HCT116 (cell line): ENCODE measurements at regions not wholly inside any gene's neighbourhood (a gene's known extent, or its start where the extent isn't known, plus 50 kb on each side); places are given as distances from the start of the nearest gene placed in this dataset.

ENCODE experiments used
- ATAC-seq: fragments of 200-7000 bp; cut with Tn5 transposase; 2 replicates; pipeline ENCODE4 v1.9.1; 2020; ENCODE audit warnings: mild to moderate bottlenecking, moderate library complexity
- BruUV-seq: library from RNA; stranded (reverse); fragments of 400-500 nt; replicated peaks from 2 replicates; lab custom pipeline; 2021; lab: Mats Ljungman, UMichigan
- CTCF ChIA-PET: fragments of 300-600 bp; sonication (Branson Sonifier 250); formaldehyde crosslinking; loops from one replicate; lab custom pipeline; 2021; ENCODE audit warnings: antibody characterized with exemption; lab: Charles Lee
- POLR2A ChIA-PET: fragments of 300-600, 350-600 bp; sonication (Branson Sonifier 250); formaldehyde crosslinking; loops from one replicate; lab custom pipeline; 2021; ENCODE audit warnings: antibody characterized with exemption; lab: Charles Lee
- RAD21 ChIA-PET, 2 experiments: fragments of 300-600 bp; sonication (Branson Sonifier 250); formaldehyde crosslinking; loops; one replicate each; lab custom pipeline; 2023; ENCODE audit warnings: low total read pairs in 2 of 2; ENCODE audit not compliant: uncharacterized antibody in 2 of 2, unreplicated experiment in 2 of 2, low non-redundant PET in 1 of 2; lab: Charles Lee
- DNase-seq: peaks from one replicate; pipeline ENCODE4 v3.0.0-alpha.2; 2010; ENCODE audit warnings: low read depth, low spot score
- H2AFZ ChIP-seq: fragments of 200-600 bp; shearing (Covaris generic), sonication (generic); 2 replicates; pipeline ENCODE4 v1.6.1; 2017; ENCODE audit warnings: low read depth, mixed run types, mixed read lengths, antibody characterized with exemption, low read length; ENCODE audit not compliant: poor library complexity, severe bottlenecking
- H3K27ac ChIP-seq: 2 replicates; pipeline ENCODE4 v1.5.1; 2012; ENCODE audit warnings: low read depth, low read length
- H3K27me3 ChIP-seq: fragments of 200-600 bp; sonication (generic); 2 replicates; pipeline ENCODE4 v1.6.1; 2016; ENCODE audit warnings: mixed run types, low read length, mixed read lengths; ENCODE audit not compliant: insufficient read depth
- H3K36me3 ChIP-seq, 2 experiments: fragments of 200-500 bp in 1 of 2; fragments of 200-600 bp in 1 of 2; sonication (Bioruptor generic) in 1 of 2; sonication (generic) in 1 of 2; 2 replicates each; pipeline versions ENCODE4 v1.5.1 to v1.6.1; 2014 to 2016; ENCODE audit warnings: low read length in 2 of 2, inconsistent platforms in 1 of 2, mixed read lengths in 1 of 2, mixed run types in 1 of 2; ENCODE audit not compliant: insufficient read depth in 2 of 2, control insufficient read depth in 1 of 2
- H3K4me1 ChIP-seq, 2 experiments: fragments of 200-600 bp in 1 of 2; sonication (generic) in 1 of 2; 2 replicates each; pipeline versions ENCODE4 v1.5.1 to v1.6.1; 2012 to 2017; ENCODE audit warnings: low read length in 2 of 2, inconsistent platforms in 1 of 2, mild to moderate bottlenecking in 1 of 2, mixed read lengths in 1 of 2, mixed run types in 1 of 2, moderate library complexity in 1 of 2; ENCODE audit not compliant: insufficient read depth in 2 of 2, control insufficient read depth in 1 of 2
- H3K4me2 ChIP-seq: fragments of 200-600 bp; sonication (generic); 2 replicates; pipeline ENCODE4 v1.6.1; 2017; ENCODE audit warnings: mixed run types, low read length, mixed read lengths
- H3K4me3 ChIP-seq, 2 experiments: fragments of 200-600 bp in 1 of 2; sonication (generic) in 1 of 2; replicated peaks in 1 of 2; 2 replicates each; pipeline ENCODE4 v1.5.1; 2011 to 2016; ENCODE audit warnings: low read length in 2 of 2, control low read depth in 1 of 2, low read depth in 1 of 2, mild to moderate bottlenecking in 1 of 2, mixed read lengths in 1 of 2, mixed run types in 1 of 2
- H3K79me2 ChIP-seq: fragments of 200-600 bp; sonication (generic); 2 replicates; pipeline ENCODE4 v1.6.1; 2017; ENCODE audit warnings: mild to moderate bottlenecking, mixed run types, low read length, moderate library complexity, mixed read lengths; ENCODE audit not compliant: insufficient read depth
- H3K9ac ChIP-seq: fragments of 200-600 bp; sonication (generic); 2 replicates; pipeline ENCODE4 v1.6.1; 2016; ENCODE audit warnings: low read length, mixed read lengths
- H3K9me2 ChIP-seq: fragments of 200-600 bp; sonication (generic), shearing (Covaris generic); 2 replicates; pipeline ENCODE4 v1.6.1; 2017; ENCODE audit warnings: mixed run types, mild to moderate bottlenecking, moderate library complexity; ENCODE audit not compliant: insufficient read depth
- H3K9me3 ChIP-seq, 2 experiments: fragments of 200-500 bp in 1 of 2; fragments of 200-600 bp in 1 of 2; sonication (Bioruptor generic) in 1 of 2; sonication (generic) in 1 of 2; 2 replicates each; pipeline ENCODE4 v1.6.1; 2014 to 2017; ENCODE audit warnings: low read length in 2 of 2, mixed read lengths in 2 of 2, inconsistent platforms in 1 of 2, low read depth in 1 of 2, mild to moderate bottlenecking in 1 of 2, mixed run types in 1 of 2, moderate library complexity in 1 of 2; ENCODE audit not compliant: control insufficient read depth in 1 of 2, insufficient read depth in 1 of 2
- H4K20me1 ChIP-seq: fragments of 200-600 bp; sonication (generic), shearing (Covaris generic); 2 replicates; pipeline ENCODE4 v1.6.1; 2017; ENCODE audit warnings: mixed run types, mild to moderate bottlenecking, moderate library complexity; ENCODE audit not compliant: insufficient read depth
- ATF3 ChIP-seq: IDR thresholded peaks from 2 replicates; pipeline ENCODE4 v1.6.1; 2012
- CEBPB ChIP-seq: IDR thresholded peaks from 2 replicates; pipeline ENCODE4 v1.6.1; 2012; ENCODE audit warnings: low read depth
- ELF1 ChIP-seq: IDR thresholded peaks from 2 replicates; pipeline ENCODE4 v1.6.1; 2012; ENCODE audit warnings: low read depth, borderline replicate concordance
- EZH2 ChIP-seq: fragments of 200-600 bp; sonication (generic); IDR thresholded peaks from 2 replicates; pipeline ENCODE4 v1.6.1; 2017; ENCODE audit warnings: antibody characterized with exemption, mixed run types
- FOSL1 ChIP-seq: IDR thresholded peaks from 2 replicates; pipeline ENCODE4 v1.6.1; 2012; ENCODE audit warnings: low read depth
- JUND ChIP-seq: IDR thresholded peaks from 2 replicates; pipeline ENCODE4 v1.6.1; 2012
- RAD21 ChIP-seq: IDR thresholded peaks from 2 replicates; pipeline ENCODE4 v1.6.1; 2012; ENCODE audit warnings: low read depth, mild to moderate bottlenecking
- SIN3A ChIP-seq: IDR thresholded peaks from 2 replicates; pipeline ENCODE4 v1.6.1; 2012; ENCODE audit warnings: low read depth
- SP1 ChIP-seq: IDR thresholded peaks from 2 replicates; pipeline ENCODE4 v1.6.1; 2012; ENCODE audit warnings: low read depth
- ZFX ChIP-seq: fragments of 450-650 bp; IDR thresholded peaks from 2 replicates; pipeline ENCODE4 v1.6.1; 2017
- ZNF274 ChIP-seq: fragments of 200-500 bp; sonication (Bioruptor generic); IDR thresholded peaks from 2 replicates; pipeline ENCODE4 v1.6.1; 2014; ENCODE audit warnings: mild to moderate bottlenecking, low read depth, low read length, inconsistent platforms
- intact Hi-C: fragments of 100-400 bp; cut with micrococcal nuclease; formaldehyde crosslinking; loops from 2 replicates; pipeline ENCODE4 v1.10.0; 2022
- TF ChIP-seq, protein P1 (sequence below): IDR thresholded peaks from 2 replicates; pipeline ENCODE4 v1.6.1; 2011; ENCODE audit warnings: mild to moderate bottlenecking, low read length, moderate library complexity; ENCODE audit not compliant: insufficient replicate concordance; ENCODE audit errors: extremely low read depth
- TF ChIP-seq, protein P2 (sequence below): IDR thresholded peaks from 2 replicates; pipeline ENCODE4 v1.6.1; 2012; ENCODE audit warnings: low read depth
- TF ChIP-seq, protein P3 (sequence below): IDR thresholded peaks from 2 replicates; pipeline ENCODE4 v1.6.1; 2012

GRCh38 chr20:50360218-50360672 lies 149.9 kb upstream of the PTPN1 start:
- ChIA-PET RAD21 (no interaction called here), POLR2A (no interaction called here), CTCF (no interaction called here)
- no peaks in the 10 kb centered on the region for H3K27me3 ChIP-seq
- H3K9ac ChIP-seq, result no peak overlapping the region
- TF ChIP-seq RAD21, result no peak
- TF ChIP-seq JUND, result no peak
- peak; percentile 39; the same call in 1 of the 2 replicates for TF ChIP-seq SP1
- no peaks in the 10 kb centered on the region for H3K9me3 ChIP-seq
- peak; percentile 40; the same call in 1 of the 2 replicates for ATAC-seq
- H3K27ac ChIP-seq, result no peak overlapping the region; the same call in 1 of the 2 replicates
- intact Hi-C loops, result no loop called here
- H4K20me1 ChIP-seq, result no peaks in the 10 kb centered on the region
- peak overlapping the region; percentile 35 for H3K4me2 ChIP-seq
- H3K9me2 ChIP-seq, result no peaks in the 10 kb centered on the region
- DNase-seq, result no peak
- H3K79me2 ChIP-seq, result no peaks in the 10 kb centered on the region
- no peaks in the 10 kb centered on the region for H3K36me3 ChIP-seq
- no peak overlapping the region for H3K4me3 ChIP-seq
- no TSS peak for BruUV-seq
- H3K4me1 ChIP-seq, result peaks cover 10 to 21% of the 10 kb centered on the region in 2 experiments; a peak in 3 of 4 replicates
- no peak overlapping the region for H2AFZ ChIP-seq

DNA sequence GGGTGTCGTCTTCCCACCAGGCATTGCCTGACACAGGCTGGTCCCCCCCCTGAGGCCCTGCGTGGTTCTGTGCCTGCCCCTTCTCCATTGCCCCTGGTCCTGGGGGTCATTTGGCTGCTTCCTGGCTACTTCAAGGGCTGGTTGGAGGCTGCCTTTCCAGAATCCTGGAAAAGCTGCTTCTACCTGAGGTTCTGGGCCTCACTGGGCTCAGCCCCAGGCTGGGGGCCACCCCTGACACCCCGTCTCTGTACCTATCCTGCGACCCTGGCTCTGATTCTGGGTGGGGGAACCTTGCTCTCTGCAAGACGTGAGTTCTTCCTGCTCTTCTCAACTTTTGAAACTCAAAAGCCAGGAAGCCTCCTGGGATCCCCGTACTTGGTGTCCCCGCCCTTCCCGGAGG lies 149.3 kb upstream of the PTPN1 start:
- Histone ChIP-seq H4K20me1 (no peaks in the 10 kb centered on the region), H3K4me1 (peaks cover 10 to 18% of the 10 kb centered on the region in 2 experiments; a peak in 3 of 4 replicates), H3K9ac (no peak overlapping the region), H3K4me2 (no peak overlapping the region), H3K9me2 (no peaks in the 10 kb centered on the region), H2AFZ (no peak overlapping the region), H3K9me3 (no peaks in the 10 kb centered on the region), H3K79me2 (no peaks in the 10 kb centered on the region), H3K4me3 (no peak overlapping the region), H3K27ac (no peak overlapping the region; the same call in 1 of the 2 replicates), H3K36me3 (no peaks in the 10 kb centered on the region), H3K27me3 (no peaks in the 10 kb centered on the region)
- no TSS peak for BruUV-seq
- TF ChIP-seq EZH2, result no peak
- TF ChIP-seq SIN3A, result no peak
- TF ChIP-seq SP1, result no peak
- TF ChIP-seq CEBPB, result no peak
- TF ChIP-seq, protein P1, sequence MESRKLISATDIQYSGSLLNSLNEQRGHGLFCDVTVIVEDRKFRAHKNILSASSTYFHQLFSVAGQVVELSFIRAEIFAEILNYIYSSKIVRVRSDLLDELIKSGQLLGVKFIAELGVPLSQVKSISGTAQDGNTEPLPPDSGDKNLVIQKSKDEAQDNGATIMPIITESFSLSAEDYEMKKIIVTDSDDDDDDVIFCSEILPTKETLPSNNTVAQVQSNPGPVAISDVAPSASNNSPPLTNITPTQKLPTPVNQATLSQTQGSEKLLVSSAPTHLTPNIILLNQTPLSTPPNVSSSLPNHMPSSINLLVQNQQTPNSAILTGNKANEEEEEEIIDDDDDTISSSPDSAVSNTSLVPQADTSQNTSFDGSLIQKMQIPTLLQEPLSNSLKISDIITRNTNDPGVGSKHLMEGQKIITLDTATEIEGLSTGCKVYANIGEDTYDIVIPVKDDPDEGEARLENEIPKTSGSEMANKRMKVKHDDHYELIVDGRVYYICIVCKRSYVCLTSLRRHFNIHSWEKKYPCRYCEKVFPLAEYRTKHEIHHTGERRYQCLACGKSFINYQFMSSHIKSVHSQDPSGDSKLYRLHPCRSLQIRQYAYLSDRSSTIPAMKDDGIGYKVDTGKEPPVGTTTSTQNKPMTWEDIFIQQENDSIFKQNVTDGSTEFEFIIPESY, result no peak
- TF ChIP-seq ZNF274, result no peak
- no peak for TF ChIP-seq JUND
- TF ChIP-seq FOSL1, result no peak
- no peak for TF ChIP-seq ELF1
- TF ChIP-seq, protein P2, sequence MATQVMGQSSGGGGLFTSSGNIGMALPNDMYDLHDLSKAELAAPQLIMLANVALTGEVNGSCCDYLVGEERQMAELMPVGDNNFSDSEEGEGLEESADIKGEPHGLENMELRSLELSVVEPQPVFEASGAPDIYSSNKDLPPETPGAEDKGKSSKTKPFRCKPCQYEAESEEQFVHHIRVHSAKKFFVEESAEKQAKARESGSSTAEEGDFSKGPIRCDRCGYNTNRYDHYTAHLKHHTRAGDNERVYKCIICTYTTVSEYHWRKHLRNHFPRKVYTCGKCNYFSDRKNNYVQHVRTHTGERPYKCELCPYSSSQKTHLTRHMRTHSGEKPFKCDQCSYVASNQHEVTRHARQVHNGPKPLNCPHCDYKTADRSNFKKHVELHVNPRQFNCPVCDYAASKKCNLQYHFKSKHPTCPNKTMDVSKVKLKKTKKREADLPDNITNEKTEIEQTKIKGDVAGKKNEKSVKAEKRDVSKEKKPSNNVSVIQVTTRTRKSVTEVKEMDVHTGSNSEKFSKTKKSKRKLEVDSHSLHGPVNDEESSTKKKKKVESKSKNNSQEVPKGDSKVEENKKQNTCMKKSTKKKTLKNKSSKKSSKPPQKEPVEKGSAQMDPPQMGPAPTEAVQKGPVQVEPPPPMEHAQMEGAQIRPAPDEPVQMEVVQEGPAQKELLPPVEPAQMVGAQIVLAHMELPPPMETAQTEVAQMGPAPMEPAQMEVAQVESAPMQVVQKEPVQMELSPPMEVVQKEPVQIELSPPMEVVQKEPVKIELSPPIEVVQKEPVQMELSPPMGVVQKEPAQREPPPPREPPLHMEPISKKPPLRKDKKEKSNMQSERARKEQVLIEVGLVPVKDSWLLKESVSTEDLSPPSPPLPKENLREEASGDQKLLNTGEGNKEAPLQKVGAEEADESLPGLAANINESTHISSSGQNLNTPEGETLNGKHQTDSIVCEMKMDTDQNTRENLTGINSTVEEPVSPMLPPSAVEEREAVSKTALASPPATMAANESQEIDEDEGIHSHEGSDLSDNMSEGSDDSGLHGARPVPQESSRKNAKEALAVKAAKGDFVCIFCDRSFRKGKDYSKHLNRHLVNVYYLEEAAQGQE, result no peak
- TF ChIP-seq ATF3, result no peak
- TF ChIP-seq, protein P3, sequence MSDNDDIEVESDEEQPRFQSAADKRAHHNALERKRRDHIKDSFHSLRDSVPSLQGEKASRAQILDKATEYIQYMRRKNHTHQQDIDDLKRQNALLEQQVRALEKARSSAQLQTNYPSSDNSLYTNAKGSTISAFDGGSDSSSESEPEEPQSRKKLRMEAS, result no peak
- TF ChIP-seq ZFX, result no peak
- RAD21 ChIA-PET, result no interaction called here
- ATAC-seq (no peak), DNase-seq (no peak)
- intact Hi-C loops, result no loop called here
- POLR2A ChIA-PET, result no interaction called here
- CTCF ChIA-PET, result no interaction called here
